ENCODE measurements at regions not wholly inside any gene's neighbourhood (a gene's known extent, or its start where the extent isn't known, plus 50 kb on each side); places are given as distances from the start of the nearest gene placed in this dataset.

- Histone ChIP-seq H4K20me1 (ENCODE audit: insufficient read depth) (no peaks in the 10 kb centered on the region), H3K36me3 (ENCODE audit: insufficient read depth) (no peaks in the 10 kb centered on the region), H3K9ac (no peak overlapping the region), H3K4me1 (ENCODE audit: low read depth, poor library complexity, severe bottlenecking) (no peaks in the 10 kb centered on the region), H3K27me3 (ENCODE audit: insufficient read depth, low read depth) (no peaks in the 10 kb centered on the region), H3K27ac (no peak overlapping the region), H3K4me3 (IDR thresholded peaks at IDR 0.05; ENCODE audit: insufficient read depth, low read depth, low read length) (no peak overlapping the region), H3K4me2 (no peak overlapping the region), H3K79me2 (ENCODE audit: insufficient read depth, low read depth) (no peaks in the 10 kb centered on the region), H2AFZ (ENCODE audit: low read depth) (no peak overlapping the region)
- no peak for TF ChIP-seq CTCF (conservative IDR thresholded peaks at IDR 0.05; ENCODE audit: low read depth, low read length)
Observed at GRCh38 chr11:91264481-91264880, 960.1 kb upstream of the FAT3 start.

GRCh38 chr11:91263496-91264365 lies 960.9 kb upstream of the FAT3 start:
- no peaks in the 10 kb centered on the region for H3K79me2 ChIP-seq (ENCODE audit: insufficient read depth, low read depth)
- no peak for TF ChIP-seq CTCF (conservative IDR thresholded peaks at IDR 0.05; ENCODE audit: low read depth, low read length)
- no peaks in the 10 kb centered on the region for H3K36me3 ChIP-seq (ENCODE audit: insufficient read depth)
- H3K4me3 ChIP-seq (IDR thresholded peaks at IDR 0.05; ENCODE audit: insufficient read depth, low read depth, low read length): no peak overlapping the region
- no peak overlapping the region for H3K9ac ChIP-seq
- H3K4me1 ChIP-seq (ENCODE audit: low read depth, poor library complexity, severe bottlenecking): no peaks in the 10 kb centered on the region
- H3K27ac ChIP-seq: no peak overlapping the region
- H3K27me3 ChIP-seq (ENCODE audit: insufficient read depth, low read depth): no peaks in the 10 kb centered on the region
- no peak overlapping the region for H2AFZ ChIP-seq (ENCODE audit: low read depth)
- no peak overlapping the region for H3K4me2 ChIP-seq
- no peaks in the 10 kb centered on the region for H4K20me1 ChIP-seq (ENCODE audit: insufficient read depth)

GRCh38 chr11:91261513-91261912 lies 963.1 kb upstream of the FAT3 start:
- Histone ChIP-seq H3K79me2 (ENCODE audit: insufficient read depth, low read depth) (no peaks in the 10 kb centered on the region), H4K20me1 (ENCODE audit: insufficient read depth) (no peaks in the 10 kb centered on the region), H3K9ac (no peak overlapping the region), H3K36me3 (ENCODE audit: insufficient read depth) (no peaks in the 10 kb centered on the region), H3K4me3 (IDR thresholded peaks at IDR 0.05; ENCODE audit: insufficient read depth, low read depth, low read length) (no peak overlapping the region), H3K4me2 (no peak overlapping the region), H2AFZ (ENCODE audit: low read depth) (no peak overlapping the region), H3K27me3 (ENCODE audit: insufficient read depth, low read depth) (no peaks in the 10 kb centered on the region), H3K4me1 (ENCODE audit: low read depth, poor library complexity, severe bottlenecking) (no peaks in the 10 kb centered on the region), H3K27ac (no peak overlapping the region)
- no peak for TF ChIP-seq CTCF (conservative IDR thresholded peaks at IDR 0.05; ENCODE audit: low read depth, low read length)

- H3K36me3 ChIP-seq (ENCODE audit: insufficient read depth): no peaks in the 10 kb centered on the region
- H3K9ac ChIP-seq: no peak overlapping the region
- H3K4me1 ChIP-seq (ENCODE audit: low read depth, poor library complexity, severe bottlenecking): no peaks in the 10 kb centered on the region
- H3K4me2 ChIP-seq: no peak overlapping the region
- no peaks in the 10 kb centered on the region for H4K20me1 ChIP-seq (ENCODE audit: insufficient read depth)
- H3K27ac ChIP-seq: no peak overlapping the region
- no peak overlapping the region for H3K4me3 ChIP-seq (IDR thresholded peaks at IDR 0.05; ENCODE audit: insufficient read depth, low read depth, low read length)
- H2AFZ ChIP-seq (ENCODE audit: low read depth): no peak overlapping the region
- no peak for TF ChIP-seq CTCF (conservative IDR thresholded peaks at IDR 0.05; ENCODE audit: low read depth, low read length)
- no peaks in the 10 kb centered on the region for H3K79me2 ChIP-seq (ENCODE audit: insufficient read depth, low read depth)
- H3K27me3 ChIP-seq (ENCODE audit: insufficient read depth, low read depth): no peaks in the 10 kb centered on the region
Observed at GRCh38 chr11:91258876-91259275, 965.7 kb upstream of the FAT3 start.
